Neural crest cell (in vitro differentiated cells): ENCODE measurements at regions not wholly inside any gene's neighbourhood (a gene's known extent, or its start where the extent isn't known, plus 50 kb on each side); places are given as distances from the start of the nearest gene placed in this dataset.

ENCODE experiments used
- DNase-seq: peaks from one replicate; pipeline ENCODE4 v3.0.0; 2021; ENCODE audit warnings: low read depth, mixed read lengths, low spot score
- H3K27ac Mint-ChIP-seq: one replicate; pipeline ENCODE4 v1.8.0; 2021; ENCODE audit warnings: mild to moderate bottlenecking, mixed read lengths; ENCODE audit not compliant: unreplicated experiment
- H3K27me3 Mint-ChIP-seq: 2 replicates; pipeline ENCODE4 v1.8.0; 2021; ENCODE audit warnings: low read depth, mild to moderate bottlenecking, mixed read lengths
- H3K36me3 Mint-ChIP-seq: 2 replicates; pipeline ENCODE4 v1.8.0; 2021; ENCODE audit warnings: low read depth, mild to moderate bottlenecking, mixed read lengths
- H3K4me1 Mint-ChIP-seq: 2 replicates; pipeline ENCODE4 v1.8.0; 2021; ENCODE audit warnings: mixed read lengths
- H3K4me3 Mint-ChIP-seq: one replicate; pipeline ENCODE4 v1.8.0; 2021; ENCODE audit warnings: mild to moderate bottlenecking, mixed read lengths
- H3K9me3 Mint-ChIP-seq: 2 replicates; pipeline ENCODE4 v1.8.0; 2021; ENCODE audit warnings: mixed read lengths
- CTCF ChIP-seq: fragments of 200-600 bp; sonication (generic); conservative IDR thresholded peaks from 2 replicates; pipeline ENCODE4 v1.5.0; 2021; ENCODE audit warnings: antibody characterized with exemption, mild to moderate bottlenecking

- H3K4me3 Mint-ChIP-seq: no peak overlapping the region
- no peak for DNase-seq
- peaks cover 9% of the 10 kb centered on the region for H3K9me3 Mint-ChIP-seq
- no peak overlapping the region for H3K27ac Mint-ChIP-seq
- H3K27me3 Mint-ChIP-seq: no peaks in the 10 kb centered on the region
- peaks cover 5% of the 10 kb centered on the region for H3K36me3 Mint-ChIP-seq
- no peaks in the 10 kb centered on the region for H3K4me1 Mint-ChIP-seq
- TF ChIP-seq CTCF: no peak
Observed at GRCh38 chr2:236445678-236446077, 123.9 kb upstream of the ACKR3 start.

GRCh38 chr2:236446521-236446920 is 123.1 kb upstream of the ACKR3 start:
- DNase-seq: no peak
- TF ChIP-seq CTCF: no peak
- Mint-ChIP-seq H3K4me1 (no peaks in the 10 kb centered on the region), H3K4me3 (no peak overlapping the region), H3K9me3 (peaks cover 9% of the 10 kb centered on the region), H3K27me3 (no peaks in the 10 kb centered on the region), H3K27ac (no peak overlapping the region), H3K36me3 (peaks cover 5% of the 10 kb centered on the region)

- Mint-ChIP-seq H3K27me3 (no peaks in the 10 kb centered on the region), H3K4me3 (no peak overlapping the region), H3K9me3 (no peaks in the 10 kb centered on the region), H3K27ac (no peak overlapping the region), H3K36me3 (no peaks in the 10 kb centered on the region), H3K4me1 (peaks cover 7% of the 10 kb centered on the region)
- no peak for DNase-seq
- TF ChIP-seq CTCF: no peak
Observed at GRCh38 chr2:236449167-236449761, 120.4 kb upstream of the ACKR3 start.

GRCh38 chr2:236452238-236452637 is 117.4 kb upstream of the ACKR3 start:
- H3K27me3 Mint-ChIP-seq: no peaks in the 10 kb centered on the region
- peaks cover 2% of the 10 kb centered on the region for H3K9me3 Mint-ChIP-seq
- no peak overlapping the region for H3K27ac Mint-ChIP-seq
- no peak overlapping the region for H3K4me3 Mint-ChIP-seq
- no peak for DNase-seq
- peaks cover under 1% of the 10 kb centered on the region for H3K36me3 Mint-ChIP-seq
- TF ChIP-seq CTCF: no peak
- peaks cover 7% of the 10 kb centered on the region for H3K4me1 Mint-ChIP-seq

- Mint-ChIP-seq H3K27ac (no peak overlapping the region), H3K36me3 (peaks cover 5% of the 10 kb centered on the region), H3K4me3 (no peak overlapping the region), H3K9me3 (peaks cover 6% of the 10 kb centered on the region), H3K4me1 (peaks cover 7% of the 10 kb centered on the region), H3K27me3 (no peaks in the 10 kb centered on the region)
- DNase-seq: no peak
- TF ChIP-seq CTCF: no peak
Observed at GRCh38 chr2:236454076-236454475, 115.5 kb upstream of the ACKR3 start.
